NCI-H2081 treated with DMSO at 0.1 percent for 48 hours (cell line): ENCODE measurements at regions not wholly inside any gene's neighbourhood (a gene's known extent, or its start where the extent isn't known, plus 50 kb on each side); places are given as distances from the start of the nearest gene placed in this dataset.

Source experiments
- DNase-seq: peaks from one replicate; lab custom pipeline; 2025; lab: John Stamatoyannopoulos, UW

DNA sequence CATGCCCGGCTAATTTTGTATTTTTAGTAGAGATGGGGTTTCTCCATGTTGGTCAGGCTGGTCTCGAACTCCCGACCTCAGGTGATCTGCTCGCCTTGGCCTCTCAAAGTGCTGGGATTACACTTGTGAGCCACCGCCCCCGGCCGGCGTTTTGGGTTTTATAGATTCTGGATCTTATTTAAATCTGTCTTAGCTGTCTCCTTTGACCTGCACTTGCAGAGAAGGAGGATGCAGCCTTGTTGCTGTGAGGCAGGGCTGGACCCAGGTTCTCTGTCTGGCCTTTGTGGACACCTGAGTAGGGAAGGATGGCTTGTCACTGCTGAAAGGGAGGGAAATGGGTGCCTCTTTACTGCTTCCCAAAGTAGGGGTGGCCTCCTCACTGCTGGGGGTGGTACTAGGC lies 83.0 kb upstream of the HS6ST1 start:
- no peak for DNase-seq

GRCh38 chr2:128402911-128403670 lies 84.4 kb upstream of the HS6ST1 start:
- no peak for DNase-seq

- no peak for DNase-seq
Measured at GRCh38 chr2:128403814-128404708, 85.4 kb upstream of the HS6ST1 start.

GRCh38 chr2:128404709-128405466 lies 86.2 kb upstream of the HS6ST1 start:
- DNase-seq: no peak

DNA sequence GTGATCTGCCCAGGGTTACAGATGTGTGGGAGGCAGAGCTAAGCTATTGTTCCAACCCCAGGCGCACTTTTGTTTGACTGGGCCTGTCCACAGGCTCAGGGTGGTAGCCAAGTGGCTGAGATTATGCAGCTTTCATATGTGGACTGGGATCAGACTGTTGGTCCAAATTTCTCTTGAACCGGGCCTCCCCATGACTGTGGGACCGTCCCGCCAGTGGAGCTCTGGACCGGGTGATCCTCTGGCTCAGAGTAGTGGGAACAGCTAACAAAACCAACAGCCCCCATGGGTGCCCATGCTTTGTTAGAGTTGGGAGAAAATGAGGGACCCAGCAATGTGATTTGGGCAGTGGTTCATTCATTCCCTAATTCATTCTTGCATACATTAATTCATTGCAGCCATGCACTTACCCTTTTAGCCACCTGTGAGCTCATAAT lies 86.8 kb upstream of the HS6ST1 start:
- no peak for DNase-seq

- no peak for DNase-seq
Measured at GRCh38 chr2:128405981-128406613, 87.4 kb upstream of the HS6ST1 start.

DNA sequence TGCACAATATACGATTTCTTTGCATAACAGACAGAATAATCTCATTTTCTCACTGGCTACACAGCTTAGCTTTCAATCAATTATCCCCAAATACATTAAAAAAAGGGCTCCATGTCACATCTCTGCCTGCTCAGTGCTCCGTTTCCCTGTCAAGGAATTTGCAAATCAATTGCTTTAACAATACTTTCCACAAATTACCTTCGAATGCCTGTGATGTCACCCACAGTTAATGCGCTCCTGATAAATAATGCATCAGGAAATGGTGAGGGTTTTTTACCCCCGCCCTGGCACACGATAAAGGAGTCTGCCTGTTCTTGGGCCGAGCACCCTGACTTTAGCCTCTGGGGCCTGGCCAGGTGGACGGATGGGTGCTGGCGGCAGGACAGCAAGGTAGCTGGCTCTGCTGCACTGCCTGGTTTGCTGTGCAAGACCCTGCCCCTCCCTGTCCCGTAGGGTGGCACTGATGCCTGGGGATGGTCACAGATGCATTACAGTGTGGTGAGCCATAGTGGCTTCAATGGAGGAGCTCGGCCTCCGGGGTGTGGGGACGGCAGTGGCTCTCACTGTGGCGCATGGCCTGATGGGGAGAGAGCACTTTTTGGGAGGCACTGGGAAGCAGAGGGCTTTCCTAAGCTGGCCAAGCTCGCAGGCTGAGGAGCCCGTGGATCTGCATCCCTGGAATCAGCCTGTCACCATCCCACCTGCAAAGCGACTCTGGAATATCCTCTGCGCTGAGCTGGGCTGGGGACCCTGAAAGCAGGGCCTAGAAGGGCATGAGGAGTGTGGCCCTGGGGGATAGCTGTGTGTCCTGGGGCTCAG lies 88.3 kb upstream of the HS6ST1 start:
- no peak for DNase-seq

DNA sequence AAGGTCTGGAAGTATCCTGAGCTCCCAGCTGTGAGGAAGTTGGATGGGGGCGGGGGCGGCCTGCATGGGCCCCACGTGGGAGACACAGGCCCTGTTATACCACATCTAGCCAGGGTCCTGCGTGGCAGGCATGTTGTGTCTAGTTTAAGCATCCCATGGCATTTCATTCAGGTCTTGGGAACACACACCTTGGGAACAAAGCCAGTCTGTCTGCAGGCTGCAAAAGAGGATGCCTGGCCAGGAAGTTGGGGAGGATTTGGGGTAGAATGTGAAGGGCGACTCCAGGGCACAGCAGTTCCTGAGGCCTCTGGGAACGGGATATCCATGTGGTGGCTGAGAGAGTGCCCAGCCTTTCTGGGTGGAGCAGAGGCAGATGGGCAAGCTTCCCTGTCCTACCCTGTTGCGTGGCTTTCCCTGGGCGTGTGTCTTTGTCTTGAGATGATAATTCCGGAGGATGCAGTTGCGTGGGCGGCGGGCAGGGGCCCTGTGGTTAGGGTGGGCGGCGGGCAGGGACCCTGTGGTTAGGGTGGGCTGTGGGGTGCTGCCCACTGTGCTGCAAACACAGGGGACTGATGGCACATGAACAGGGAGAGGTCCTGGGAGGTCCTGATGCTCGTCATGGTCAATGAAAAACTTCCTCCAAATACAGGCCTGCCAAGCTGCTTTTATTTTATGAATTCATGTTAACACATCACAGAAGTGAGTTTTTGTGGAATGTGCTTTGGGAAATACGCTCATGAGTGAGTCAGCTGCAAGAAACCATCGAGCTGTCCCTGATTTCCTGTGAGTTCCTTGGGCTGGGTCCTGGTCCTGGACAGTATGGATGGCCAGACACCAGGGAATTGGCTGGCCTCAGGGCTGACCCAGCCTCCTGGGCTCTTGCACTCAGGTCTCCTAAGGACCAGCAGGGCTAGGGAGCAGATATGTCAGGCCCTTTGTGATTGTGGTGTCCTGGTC lies 90.0 kb upstream of the HS6ST1 start:
- no peak for DNase-seq

DNA sequence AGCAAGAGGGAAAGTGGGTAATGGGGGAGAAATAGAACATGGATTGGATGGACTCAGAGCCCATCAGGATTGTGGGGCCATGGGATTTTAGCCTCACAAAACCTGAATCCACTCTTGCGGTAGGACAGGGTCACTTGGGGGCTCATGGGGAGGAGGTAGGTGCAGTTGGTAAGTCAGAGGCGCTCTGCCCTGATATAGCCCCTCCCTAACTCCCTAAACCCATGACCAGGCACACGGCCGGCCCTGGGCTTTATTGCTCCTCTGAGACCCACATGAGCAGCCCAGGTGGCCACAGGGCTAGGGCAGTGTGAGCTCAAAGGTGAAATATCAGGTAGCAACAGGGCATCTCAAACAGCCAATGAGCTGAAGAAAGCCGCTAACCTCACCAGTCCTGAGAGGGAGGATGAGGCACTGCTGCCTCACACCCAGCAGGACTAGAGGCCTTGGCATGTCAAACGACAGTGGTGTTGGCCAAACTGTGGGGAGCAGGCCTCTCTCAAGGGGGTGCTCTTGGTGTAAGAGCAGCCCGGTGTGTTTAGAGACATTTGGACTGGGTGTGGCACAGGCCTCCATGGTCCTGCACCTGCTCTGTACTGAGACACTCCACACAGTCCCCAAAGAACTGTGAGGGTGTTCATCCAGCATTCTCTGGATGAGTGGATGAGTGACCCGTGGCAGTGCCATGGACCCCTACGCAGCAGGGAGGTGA lies 90.8 kb upstream of the HS6ST1 start:
- DNase-seq: no peak

DNA sequence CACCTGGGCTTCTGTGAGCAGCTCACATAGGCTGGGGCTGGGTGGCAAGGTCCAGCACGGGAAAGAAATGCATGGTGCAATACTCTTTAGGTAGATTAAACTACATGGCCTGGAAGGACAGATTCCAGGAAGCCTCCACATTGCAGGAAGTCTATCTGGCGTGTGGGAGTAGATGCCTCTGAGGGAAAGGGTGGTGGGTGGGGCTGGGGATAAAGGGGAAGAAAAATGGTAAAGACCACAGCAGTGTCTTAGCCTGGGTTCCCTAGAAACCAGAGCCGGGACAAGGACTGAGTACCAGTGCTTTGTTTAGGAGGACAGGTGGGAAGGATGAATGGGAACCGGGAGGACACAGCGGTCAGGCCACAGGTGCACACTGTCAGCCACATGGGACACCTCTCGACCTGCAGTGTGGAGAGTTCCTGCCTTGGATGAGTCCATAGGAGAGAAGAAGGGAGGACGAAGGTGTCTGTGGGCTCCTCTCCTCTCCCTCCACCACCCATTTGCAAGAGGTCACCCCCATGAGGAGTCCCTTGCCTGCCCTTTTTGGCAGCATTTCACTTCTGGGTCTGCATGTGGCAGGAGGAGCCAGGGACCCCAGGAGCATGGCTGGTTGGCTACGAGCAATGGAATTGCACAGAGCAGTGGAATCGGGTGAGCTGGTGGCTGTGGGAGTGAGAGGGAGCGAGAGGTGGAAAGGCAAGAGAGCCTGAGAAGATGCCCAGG lies 91.5 kb upstream of the HS6ST1 start:
- DNase-seq: no peak

DNA sequence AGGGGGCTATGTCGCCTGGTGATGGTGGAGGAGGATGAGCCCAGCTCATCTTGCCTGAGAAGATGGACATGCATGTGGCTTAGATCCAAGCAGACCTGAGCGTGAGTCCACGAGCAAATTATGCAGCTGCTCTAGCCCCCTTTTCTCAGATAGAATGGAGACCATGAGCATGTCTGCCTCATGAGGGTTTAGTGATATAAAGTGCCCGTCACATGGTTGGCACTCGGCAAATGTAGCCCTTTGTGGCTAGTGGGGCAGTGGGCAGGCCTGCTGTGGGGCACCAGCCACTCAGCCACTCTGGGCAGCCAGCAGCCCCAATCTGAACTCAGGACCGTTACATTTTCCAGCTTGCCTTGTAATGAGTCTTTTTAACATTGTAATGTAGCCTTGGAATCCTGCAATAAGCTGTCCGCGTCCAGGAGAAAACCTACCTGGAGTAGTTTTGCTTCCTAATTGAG lies 92.1 kb upstream of the HS6ST1 start:
- no peak for DNase-seq

GRCh38 chr2:128411431-128411830 lies 92.8 kb upstream of the HS6ST1 start:
- no peak for DNase-seq

GRCh38 chr2:128412181-128412871 lies 93.7 kb upstream of the HS6ST1 start:
- DNase-seq: no peak

GRCh38 chr2:128413014-128413717 lies 94.5 kb upstream of the HS6ST1 start:
- DNase-seq: no peak

GRCh38 chr2:128413718-128414341 lies 95.2 kb upstream of the HS6ST1 start:
- no peak for DNase-seq

- DNase-seq: no peak
Measured at GRCh38 chr2:128414351-128414750, 95.7 kb upstream of the HS6ST1 start.
